Stimulated activated CD4-positive, alpha-beta T cell treated with anti-CD3 and anti-CD28 coated beads, Interleukin-15, amount 100 ng/mL, for 48 hours (primary cell): ENCODE measurements at regions not wholly inside any gene's neighbourhood (a gene's known extent, or its start where the extent isn't known, plus 50 kb on each side); places are given as distances from the start of the nearest gene placed in this dataset.
"Not testable (repeated sequence)": the region's sequence is repeated elsewhere in the genome, so short reads cannot be mapped to it uniquely, and the experiment has no call there.

Experiments
- DNase-seq, 2 donors: peaks; one replicate each; pipeline ENCODE4 v3.0.0-alpha.2; 2020; ENCODE audit warnings: low read depth in 2 of 2

- DNase-seq, result no peak
Observed at GRCh38 chr3:176075491-176075890, 1121.8 kb downstream of the TBL1XR1 start.

DNA sequence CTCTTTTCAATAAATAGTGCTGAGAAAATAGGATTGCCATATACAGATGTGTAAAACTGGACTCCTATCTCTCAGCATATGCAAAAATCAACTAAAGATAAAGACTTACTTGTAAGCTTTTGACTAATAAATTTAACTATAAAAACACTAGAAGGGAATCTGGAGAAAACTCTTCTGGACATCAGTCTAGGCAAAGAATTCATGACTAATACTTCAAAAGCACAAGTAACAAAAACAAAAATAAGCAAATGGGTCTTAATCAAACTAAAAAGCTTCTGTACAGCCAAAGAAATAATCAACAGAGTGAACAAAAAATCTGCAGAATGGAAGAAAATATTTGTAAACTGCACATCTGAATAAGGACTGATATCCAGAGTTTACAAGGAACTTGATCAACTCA is 1122.2 kb downstream of the TBL1XR1 start:
- no peak for DNase-seq

GRCh38 chr3:176074096-176074495 is 1123.2 kb downstream of the TBL1XR1 start:
- DNase-seq, result no peak

DNA sequence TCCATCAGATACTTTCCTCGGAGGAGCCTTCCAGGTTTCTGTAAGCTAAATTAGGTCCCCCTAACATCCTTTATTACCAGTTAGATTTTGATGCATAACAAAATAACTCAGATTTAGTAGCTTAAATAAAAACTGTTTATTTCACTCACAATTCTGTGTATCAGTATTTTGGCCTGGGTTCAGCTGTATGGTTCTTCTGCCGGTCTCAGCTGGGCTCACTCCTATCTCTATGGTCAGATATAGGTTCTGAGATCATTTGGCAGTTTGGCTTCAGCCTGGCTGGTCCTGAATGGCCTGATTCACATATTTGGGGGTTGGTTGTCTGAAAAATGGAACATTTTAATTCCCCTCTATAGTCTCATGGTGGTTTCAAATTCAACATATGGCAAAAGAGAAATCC is 1125.3 kb downstream of the TBL1XR1 start:
- DNase-seq, result no peak

- DNase-seq, result no peak
Observed at GRCh38 chr3:176068750-176069149, 1128.5 kb downstream of the TBL1XR1 start.

DNA sequence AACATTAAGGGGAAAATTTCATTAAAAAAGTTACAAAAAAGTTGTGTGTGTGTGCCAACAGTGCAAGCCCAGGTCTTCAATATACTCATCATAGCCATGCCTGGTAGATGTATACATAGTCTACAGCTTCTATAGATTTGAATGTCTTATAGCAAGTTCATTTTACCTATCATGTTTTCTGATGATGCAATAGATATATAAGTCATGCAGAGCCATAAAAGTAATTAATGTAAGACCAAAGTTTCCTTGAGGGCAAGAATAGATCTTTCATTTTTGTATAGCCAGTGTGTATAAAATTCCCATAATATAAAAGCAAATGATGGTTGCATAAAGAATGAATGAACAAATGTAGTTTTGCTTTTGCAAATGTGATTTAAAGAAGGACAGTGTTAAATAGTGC is 1138.4 kb downstream of the TBL1XR1 start:
- DNase-seq, result no peak

DNA sequence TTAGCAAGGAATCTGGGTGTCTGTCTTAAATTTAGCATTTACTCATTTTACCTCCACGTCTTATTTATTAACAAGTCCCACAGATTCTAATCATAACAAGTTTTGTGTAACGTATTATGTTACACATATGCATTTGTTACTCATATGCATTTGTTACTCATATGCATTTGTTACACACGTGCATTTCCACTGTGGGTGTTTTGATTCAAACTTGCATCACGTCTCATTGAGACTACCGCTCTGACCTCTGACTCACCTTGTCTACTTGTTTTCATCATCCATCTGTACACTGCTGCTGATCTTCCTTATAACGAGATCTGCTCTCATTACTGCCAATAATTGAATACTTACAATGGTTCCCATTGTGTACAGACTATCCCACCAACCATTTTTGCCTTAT is 1141.4 kb downstream of the TBL1XR1 start:
- DNase-seq, result no peak

DNA sequence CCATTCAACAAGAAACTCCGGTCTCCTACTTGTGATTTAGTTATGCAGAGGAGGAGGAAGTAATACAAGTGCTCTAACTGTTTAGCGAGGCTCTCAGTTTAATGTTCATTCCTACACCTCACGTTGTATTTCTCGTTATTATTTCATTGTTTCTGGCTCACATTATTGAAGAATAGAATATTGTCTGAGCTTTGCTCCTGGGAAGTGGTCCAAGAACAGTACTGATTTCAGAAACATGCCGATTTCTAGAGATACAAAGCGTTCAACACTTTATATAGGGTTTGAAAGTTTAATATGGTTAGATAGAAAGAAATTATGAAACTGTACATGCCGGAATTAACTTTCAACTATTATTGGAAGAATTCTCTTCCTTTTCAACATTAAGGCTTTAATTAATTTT is 1145.5 kb downstream of the TBL1XR1 start:
- no peak for DNase-seq

GRCh38 chr3:176046703-176047102 is 1150.6 kb downstream of the TBL1XR1 start:
- DNase-seq, result no peak

DNA sequence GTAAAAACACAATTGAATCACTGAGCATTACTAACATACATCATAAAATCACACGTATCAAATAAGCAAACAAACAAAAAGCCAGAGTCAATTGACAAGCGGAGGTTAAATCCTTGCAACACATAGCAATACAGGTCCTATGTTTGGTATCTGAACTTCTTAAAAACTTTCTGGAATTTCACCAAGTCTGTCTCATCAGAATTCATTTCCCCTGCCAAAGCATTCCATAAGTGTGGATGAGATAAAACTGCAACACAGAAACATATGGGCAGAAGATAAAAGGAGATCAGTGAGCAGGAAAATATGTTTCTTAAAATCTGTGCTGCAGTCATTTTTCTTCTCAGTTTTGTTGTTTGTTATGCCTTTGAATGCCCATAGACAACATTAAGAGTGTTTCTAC is 1155.5 kb downstream of the TBL1XR1 start:
- DNase-seq, result no peak

DNA sequence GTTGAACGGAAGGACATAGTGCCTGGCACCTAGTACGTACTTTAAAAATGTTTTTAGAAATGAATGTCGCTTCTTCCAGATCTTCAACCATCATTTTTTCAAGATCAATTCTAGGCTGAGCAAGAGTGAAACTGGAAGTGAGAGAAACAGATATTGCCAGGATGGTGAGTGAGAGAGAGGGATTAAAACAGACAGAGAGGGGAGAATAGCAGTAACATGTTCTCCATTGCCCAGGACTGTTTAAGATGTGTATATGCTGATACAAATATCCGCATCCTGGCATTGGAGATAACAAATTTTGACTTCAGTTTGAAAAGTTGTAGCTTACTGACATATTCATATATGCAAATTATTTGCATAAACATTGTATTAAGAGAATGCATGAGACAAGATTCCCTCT is 1156.1 kb downstream of the TBL1XR1 start:
- DNase-seq, result no peak

- no peak for DNase-seq
Observed at GRCh38 chr3:176037636-176038035, 1159.6 kb downstream of the TBL1XR1 start.

GRCh38 chr3:176032043-176032442 is 1165.2 kb downstream of the TBL1XR1 start:
- DNase-seq, result no peak

DNA sequence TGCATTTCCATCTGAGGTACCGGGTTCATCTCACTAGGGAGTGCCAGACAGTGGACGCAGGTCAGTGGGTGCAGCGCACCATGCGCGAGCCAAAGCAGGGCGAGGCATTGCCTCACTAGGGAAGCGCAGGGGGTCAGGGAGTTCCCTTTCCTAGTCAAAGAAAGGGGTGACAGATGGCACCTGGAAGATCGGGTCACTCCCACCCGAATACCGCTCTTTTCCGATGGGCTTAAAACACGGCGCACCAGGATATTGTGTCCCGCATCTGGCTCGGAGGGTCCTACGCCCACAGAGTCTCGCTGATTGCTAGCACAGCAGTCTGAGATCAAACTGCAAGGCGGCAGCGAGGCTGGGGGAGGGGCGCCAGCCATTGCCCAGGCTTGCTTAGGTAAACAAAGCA is 1157.1 kb downstream of the NAALADL2 start:
- DNase-seq, result not testable (repeated sequence)

- DNase-seq, result not testable (repeated sequence)
Observed at GRCh38 chr3:176015228-176015627, 1156.1 kb downstream of the NAALADL2 start.

- DNase-seq, result no peak
Observed at GRCh38 chr3:176009256-176009655, 1150.1 kb downstream of the NAALADL2 start.

DNA sequence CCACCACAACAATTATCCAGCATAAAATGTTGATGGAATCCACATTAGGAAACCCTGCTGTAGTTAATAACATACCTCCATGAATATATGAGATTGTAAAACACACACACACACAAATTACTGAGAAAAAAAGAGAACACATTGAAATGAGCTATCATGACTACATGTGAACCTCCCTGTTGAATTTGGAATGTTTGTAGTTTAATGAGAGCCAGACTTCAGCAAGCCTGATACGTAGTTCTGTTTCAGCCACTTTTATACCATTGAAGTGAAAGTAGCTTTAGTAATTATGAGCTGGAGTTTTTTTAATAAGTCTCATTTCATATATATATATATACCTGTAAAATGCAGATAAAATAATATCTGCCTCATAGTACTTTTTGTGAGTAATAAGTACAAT is 1146.4 kb downstream of the NAALADL2 start:
- DNase-seq, result no peak

DNA sequence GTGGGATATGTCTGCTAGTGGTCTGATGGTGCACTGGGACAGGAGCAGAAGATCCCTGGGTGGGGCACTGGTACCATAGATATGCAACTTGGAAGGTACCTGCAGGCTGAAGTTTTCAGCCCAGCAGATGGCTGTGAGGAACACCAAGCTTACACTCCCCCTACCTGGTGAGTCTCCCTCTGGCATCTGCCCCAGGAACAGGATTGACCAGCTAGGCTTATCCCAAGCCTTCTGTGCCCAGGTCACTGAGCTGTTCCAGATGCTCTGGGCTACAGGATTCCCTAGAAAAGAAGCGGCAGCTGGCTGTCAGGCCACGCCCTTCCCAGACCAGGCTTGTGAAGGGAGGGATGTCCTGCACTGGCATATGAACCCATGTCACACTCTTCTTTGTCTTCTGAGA is 1130.0 kb downstream of the NAALADL2 start:
- DNase-seq, result no peak

DNA sequence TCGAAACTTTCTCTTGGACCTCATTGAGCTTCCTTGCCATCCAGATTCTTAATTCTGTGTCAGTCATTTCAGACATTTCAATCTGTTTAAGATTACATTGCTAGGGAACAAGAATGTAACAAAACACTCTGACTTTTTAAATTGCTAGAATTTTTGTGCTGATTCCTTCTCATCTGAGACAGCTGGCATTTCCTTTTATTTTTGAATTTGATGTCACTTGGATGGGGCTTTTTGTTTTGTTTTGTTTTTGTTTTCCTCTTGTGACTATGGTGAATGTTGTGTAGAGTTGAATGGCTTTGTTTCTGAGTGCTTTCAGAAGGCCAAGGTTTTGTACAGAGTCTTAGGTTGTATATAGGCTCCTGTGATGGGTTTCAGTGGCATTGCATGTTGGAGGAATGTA is 1129.3 kb downstream of the NAALADL2 start:
- no peak for DNase-seq

GRCh38 chr3:175985781-175986180 is 1126.6 kb downstream of the NAALADL2 start:
- DNase-seq, result no peak

GRCh38 chr3:175983379-175983778 is 1124.2 kb downstream of the NAALADL2 start:
- DNase-seq, result no peak

DNA sequence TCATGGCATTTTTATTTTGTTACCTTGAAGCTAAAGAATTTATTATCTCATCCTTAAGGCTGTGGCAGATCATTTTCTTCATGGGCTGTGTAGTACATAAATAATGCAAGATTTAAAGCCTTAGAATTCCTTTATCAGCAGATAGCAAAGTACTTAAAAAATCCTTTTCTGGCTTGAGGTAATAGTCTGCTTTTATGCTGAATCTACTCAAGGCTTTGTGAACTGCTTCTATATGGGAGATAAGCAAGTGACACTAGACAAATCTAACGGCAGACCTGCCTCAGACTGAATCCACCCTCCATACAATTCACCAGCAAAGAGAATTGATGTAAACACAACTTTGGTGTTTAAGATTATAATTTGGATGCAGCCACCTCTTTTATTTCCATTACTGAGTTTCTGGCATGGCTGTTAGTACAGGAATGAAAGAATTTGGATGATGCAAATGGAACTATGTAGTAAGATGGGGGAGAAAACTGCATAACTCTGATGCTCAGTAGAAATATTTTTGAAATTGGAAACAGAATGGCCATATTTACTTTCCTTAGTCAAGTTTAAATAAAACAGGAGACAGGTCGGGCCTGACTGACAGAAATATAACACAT is 1121.5 kb downstream of the NAALADL2 start:
- DNase-seq, result no peak

- no peak for DNase-seq
Observed at GRCh38 chr3:175977968-175978752, 1119.0 kb downstream of the NAALADL2 start.

DNA sequence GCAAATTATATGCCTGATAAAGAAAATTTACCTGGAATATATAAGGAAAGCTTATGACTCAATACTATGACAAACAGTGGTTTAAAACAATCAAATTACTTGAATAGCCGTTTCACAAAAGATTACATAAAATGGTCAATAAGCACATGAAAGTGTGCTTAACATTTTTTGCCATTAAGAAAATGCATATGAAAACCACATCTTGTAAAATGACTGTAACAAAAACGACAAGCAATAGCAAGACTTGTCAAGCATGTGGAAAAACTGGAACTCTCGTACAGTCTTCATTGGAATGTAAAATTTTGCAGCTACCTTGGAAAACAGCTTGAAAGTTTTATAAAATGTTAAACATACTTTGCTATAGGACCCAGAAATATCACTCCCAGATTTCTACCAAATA is 1110.3 kb downstream of the NAALADL2 start:
- no peak for DNase-seq
